ENCODE measurements at regions not wholly inside any gene's neighbourhood (a gene's known extent, or its start where the extent isn't known, plus 50 kb on each side); places are given as distances from the start of the nearest gene placed in this dataset.

DNA sequence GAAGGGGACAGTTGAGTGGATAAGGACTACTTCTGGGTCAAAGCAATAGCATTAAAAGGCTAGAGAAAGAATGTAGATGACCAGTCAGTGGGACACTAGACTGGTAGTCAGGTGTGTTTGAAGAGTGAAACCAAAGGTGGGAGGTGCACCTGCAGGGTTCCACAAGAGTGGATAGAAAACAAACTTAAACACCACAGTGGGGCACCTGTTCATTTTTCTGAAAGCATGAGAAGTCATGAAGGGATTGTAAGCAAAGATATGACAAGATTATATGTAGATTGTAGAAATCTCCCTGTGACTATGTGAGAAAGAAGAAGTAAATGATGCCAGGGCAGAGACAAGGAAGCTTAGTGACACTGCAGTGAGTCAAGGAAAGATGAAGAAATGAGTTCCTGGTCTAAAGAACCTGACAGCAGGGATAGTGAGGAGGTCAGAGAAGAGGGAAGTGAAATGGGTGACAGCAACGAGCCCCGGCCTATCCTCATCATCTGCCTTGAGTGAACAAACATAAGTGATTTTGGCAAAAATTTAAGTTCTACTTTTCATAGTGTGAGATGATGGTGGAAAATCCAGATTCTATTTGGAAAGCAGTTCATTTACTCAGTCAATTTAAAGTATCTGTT lies 296.9 kb downstream of the TLE4 start:
- TF ChIP-seq ZFX (IDR thresholded peaks at IDR 0.05), result no peak
- TF ChIP-seq, protein P1, sequence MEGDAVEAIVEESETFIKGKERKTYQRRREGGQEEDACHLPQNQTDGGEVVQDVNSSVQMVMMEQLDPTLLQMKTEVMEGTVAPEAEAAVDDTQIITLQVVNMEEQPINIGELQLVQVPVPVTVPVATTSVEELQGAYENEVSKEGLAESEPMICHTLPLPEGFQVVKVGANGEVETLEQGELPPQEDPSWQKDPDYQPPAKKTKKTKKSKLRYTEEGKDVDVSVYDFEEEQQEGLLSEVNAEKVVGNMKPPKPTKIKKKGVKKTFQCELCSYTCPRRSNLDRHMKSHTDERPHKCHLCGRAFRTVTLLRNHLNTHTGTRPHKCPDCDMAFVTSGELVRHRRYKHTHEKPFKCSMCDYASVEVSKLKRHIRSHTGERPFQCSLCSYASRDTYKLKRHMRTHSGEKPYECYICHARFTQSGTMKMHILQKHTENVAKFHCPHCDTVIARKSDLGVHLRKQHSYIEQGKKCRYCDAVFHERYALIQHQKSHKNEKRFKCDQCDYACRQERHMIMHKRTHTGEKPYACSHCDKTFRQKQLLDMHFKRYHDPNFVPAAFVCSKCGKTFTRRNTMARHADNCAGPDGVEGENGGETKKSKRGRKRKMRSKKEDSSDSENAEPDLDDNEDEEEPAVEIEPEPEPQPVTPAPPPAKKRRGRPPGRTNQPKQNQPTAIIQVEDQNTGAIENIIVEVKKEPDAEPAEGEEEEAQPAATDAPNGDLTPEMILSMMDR (conservative IDR thresholded peaks at IDR 0.05), result no peak
- H3K27ac ChIP-seq, result no peak overlapping the region

DNA sequence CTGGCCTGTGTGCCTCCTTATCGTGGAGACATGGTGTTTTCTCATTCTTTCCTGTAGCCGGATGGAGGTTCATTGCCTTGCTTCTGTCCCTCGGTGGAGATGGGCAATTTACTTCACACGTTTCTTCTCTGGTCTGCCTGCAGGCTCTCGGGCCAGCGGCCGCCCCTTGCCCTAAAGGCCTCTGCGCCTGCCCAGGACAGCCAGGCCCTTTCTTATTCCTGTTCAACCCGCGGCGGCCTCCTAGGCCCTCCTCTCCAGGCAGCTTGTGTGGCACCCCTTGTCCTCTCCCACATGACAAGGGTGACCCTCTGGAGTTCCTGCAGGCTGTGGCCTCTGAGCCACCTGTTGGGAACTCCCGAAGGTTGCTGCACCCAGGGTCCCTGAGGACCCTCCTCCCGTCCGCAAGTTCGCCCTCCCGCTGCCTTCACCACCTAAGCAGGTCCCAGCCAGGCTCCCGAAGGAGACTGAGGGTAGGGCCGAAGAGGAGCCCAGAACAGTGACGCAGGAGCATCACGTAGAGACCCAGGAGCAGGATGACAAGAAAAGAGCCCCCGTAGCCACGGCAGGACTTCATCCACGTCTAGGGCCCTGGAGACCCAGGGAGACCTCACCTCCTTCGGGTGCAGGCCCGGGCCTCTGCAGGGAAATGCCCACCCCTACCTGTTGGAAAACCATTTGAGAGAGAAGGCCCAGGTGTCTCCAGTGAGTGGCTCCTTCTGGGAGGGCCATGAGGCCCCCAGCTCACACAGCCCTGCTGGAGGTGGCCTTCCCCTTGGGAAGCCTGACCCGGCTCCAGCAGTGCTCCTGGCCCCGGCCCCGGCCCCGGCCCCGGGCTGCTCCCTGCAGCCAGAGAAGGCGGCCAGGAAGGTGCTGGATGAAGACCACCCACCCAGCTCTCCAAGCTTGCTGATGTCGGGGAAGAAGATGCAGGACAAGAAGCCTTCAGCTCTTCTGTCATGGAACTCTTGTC lies 291.4 kb downstream of the TLE4 start:
- H3K27ac ChIP-seq, result no peak overlapping the region
- TF ChIP-seq ZFX (IDR thresholded peaks at IDR 0.05), result no peak
- TF ChIP-seq, protein P1 (conservative IDR thresholded peaks at IDR 0.05), result no peak

DNA sequence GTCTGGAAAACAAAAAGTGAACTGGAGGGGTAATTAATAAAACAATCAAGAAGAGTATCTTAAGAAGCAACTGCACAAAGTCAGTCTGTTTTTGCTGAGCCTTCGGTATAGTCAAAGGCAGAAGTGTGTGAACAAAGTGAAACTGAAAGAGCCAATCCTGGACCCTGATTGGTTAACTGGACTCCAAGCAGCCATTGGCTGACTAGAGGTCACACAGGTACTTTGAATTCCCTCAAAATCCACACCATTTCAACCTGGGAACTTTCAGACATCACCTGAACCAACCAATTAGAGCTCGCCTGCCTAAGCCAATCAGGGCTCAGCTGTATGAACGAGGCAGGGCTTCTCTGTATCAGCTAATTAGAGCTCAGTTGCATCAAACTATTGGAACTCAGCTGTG lies 286.7 kb downstream of the TLE4 start:
- H3K27ac ChIP-seq, result no peak overlapping the region
- TF ChIP-seq ZFX (IDR thresholded peaks at IDR 0.05), result no peak
- TF ChIP-seq, protein P1 (conservative IDR thresholded peaks at IDR 0.05), result no peak

DNA sequence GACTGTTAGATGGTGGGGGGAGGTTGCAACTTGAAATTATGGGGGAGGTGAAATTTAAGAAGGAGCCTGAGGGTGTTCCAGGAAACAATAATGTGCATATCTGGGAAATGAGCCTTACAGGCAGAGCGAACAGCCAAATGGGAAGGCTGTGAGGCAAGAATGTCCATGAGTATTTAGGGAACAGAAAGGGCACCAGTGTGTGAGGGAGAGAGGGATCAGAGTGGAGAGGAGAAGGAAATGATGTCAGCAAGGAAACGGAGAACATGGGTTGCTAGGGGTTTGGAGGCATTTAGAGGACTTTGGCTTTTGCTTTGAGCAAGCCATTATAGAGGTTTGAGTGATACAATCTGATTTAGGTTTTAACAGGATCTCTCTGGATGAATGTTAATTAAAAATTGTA lies 285.4 kb downstream of the TLE4 start:
- H3K27ac ChIP-seq, result no peak overlapping the region
- TF ChIP-seq ZFX (IDR thresholded peaks at IDR 0.05), result no peak
- TF ChIP-seq, protein P1 (conservative IDR thresholded peaks at IDR 0.05), result no peak

DNA sequence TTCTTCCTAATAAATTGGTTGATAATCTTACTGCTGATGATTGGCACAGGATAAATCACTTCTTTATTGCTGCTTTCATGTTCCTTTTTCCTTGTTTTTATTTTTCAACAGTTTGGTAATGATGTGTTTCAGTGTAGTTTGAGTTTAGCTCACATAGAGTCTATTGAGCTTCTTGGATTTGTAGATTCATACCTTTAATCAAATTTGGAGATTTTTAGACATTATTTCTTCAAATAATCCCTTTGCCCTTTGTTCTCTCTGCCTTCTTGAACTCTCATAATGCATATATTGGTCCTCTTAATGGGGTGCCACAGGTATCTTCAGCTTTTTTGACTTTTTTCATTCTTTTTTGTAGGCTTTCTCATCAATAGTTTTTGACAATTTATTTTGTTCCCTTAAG lies 275.3 kb downstream of the TLE4 start:
- no peak overlapping the region for H3K27ac ChIP-seq

DNA sequence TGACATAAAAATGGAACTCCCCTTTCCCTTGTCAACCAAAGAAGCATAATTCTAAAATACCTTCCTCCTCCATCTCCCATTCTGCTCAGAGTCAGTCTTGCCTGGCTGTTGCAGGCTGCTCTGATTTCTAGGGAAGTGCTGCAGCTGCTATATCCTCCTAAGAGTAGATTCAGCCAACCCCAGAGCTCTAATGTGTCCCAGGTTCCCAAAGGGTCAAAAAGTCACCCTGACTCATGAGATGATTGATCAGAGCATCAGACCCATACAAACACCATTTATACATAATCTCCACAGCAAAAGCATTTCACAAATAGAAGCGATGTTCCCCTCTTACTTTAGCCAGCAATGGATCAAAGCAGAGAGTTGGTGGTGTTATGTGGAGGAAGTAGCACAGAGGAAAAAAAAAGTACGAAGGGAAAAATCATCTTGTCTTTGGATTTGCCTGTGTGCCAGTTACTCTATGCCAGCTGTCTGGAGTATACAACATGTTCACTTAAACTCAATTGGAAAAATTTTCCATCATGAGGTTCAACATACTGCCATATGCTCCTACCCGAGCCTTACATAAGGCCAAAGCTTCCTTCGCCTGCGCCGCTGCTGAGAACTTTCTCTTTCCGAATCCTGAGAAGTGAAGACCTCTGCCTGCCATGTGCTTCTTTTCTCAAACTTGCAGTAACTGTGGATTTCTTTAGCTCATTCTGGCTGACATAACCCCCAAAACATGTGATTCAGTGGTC lies 258.0 kb downstream of the TLE4 start:
- no peak overlapping the region for H3K27ac ChIP-seq
- no peak for TF ChIP-seq ZFX (IDR thresholded peaks at IDR 0.05)
- TF ChIP-seq, protein P1 (conservative IDR thresholded peaks at IDR 0.05), result no peak

More for the DNA sequence above, 275.3 kb downstream of the TLE4 start:
- TF ChIP-seq, protein P1 (conservative IDR thresholded peaks at IDR 0.05), result no peak
- TF ChIP-seq ZFX (IDR thresholded peaks at IDR 0.05), result no peak

All from C4-2B (cell line).